Glomerular visceral epithelial cell (primary cell): ENCODE measurements at regions not wholly inside any gene's neighbourhood (a gene's known extent, or its start where the extent isn't known, plus 50 kb on each side); places are given as distances from the start of the nearest gene placed in this dataset.
A peak's percentile ranks its signal among the peaks of the same experiment; 100 is the strongest.
"Not testable (repeated sequence)": the region's sequence is repeated elsewhere in the genome, so short reads cannot be mapped to it uniquely, and the experiment has no call there.

Experiments
- DNase-seq: peaks from one replicate; pipeline ENCODE4 v3.0.0-alpha.2; 2016; ENCODE audit errors: extremely low spot score

DNA sequence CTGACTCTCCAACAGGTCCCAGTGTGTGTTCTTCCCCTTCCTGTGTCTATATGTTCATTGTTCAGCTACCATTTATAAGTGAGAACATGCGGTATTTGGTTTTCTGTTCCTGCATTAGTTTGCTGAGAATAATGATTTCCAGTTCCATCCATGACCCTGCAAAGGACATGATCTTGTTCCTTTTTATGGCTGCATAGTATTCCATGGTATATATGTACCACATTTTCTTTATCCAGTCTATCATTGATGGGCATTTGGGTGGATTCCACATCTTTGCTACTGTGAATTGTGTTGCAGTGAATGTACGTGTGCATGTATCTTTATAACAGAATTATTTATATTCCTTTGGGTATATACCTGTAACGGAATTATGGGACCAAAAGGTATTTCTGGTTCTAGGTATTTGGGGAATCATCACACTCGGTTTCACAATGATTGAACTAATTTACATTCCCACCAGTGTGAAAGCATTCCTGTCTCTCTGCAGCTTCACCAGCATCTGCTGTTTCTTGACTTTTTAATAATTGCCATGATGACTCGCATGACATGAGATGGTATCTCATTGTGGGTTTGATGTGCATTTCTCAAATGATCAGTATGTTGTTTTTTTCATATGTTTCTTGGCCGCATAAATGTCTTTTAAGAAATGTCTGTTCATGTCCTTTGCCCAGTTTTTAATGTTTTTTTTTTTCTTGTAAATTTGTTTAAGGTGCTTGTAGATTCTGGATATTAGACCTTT, 60.2 kb downstream of the LSMEM1 start:
- DNase-seq = peak; percentile 47

DNA sequence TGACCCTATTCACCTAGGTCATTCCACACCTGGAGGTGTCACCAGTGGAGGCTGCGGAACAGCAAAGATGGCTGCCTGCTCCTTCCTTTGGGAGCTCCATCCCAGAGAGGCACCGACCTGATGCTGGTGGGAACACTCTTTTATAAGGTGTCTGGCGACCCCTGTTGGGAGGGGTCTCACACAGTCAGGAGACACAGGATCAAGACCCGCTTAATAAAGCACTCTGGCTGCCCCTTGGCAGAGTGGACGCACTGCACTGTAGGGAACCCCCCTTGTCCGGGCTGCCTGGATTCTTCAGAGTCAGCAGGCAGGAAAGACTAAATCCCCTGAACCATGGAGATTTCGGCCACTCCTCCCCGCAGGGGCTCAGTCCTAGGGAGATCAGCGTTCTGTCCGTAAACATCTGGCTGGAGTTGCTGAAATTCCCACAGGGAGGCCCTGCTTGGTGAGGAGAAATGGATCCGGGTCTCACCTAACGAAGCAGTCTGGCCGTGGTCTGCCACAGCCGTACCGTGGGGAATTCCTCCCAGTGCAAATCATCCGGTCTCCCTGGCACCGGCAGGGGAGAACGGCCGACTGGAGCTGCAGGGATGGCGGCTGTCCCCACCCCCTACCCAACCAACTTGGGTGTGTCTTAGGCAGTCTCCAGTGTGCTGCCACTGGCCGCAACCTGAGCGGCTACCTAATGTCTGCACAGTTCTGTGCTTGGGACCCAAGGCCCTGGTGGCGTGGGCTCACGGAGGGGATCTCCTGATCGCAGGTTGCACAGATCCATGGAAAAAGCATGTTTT, 66.1 kb downstream of the LSMEM1 start:
- DNase-seq = no peak

DNA sequence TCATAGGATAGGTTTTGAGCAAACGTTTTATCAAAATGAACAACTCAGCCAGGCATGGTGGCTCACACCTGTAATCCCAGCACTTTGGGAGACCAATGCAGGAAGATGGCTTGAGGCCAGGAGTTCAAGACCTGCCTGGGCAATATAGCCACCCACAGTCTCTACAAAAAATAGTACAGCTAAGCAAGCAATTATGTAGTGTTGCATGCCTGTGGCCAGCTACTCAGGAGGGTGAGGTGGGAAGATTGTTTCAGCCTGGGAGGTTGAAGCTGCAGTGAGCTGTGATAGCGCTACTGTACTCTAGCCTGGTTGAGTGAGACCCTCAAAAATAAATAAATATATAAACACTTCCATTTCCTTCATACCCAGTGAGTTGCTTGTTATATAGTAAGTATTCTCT, 67.1 kb downstream of the LSMEM1 start:
- DNase-seq = peak; percentile 27

GRCh38 chr7:112550468-112551060, 69.8 kb downstream of the LSMEM1 start:
- DNase-seq = peak; percentile 56

DNA sequence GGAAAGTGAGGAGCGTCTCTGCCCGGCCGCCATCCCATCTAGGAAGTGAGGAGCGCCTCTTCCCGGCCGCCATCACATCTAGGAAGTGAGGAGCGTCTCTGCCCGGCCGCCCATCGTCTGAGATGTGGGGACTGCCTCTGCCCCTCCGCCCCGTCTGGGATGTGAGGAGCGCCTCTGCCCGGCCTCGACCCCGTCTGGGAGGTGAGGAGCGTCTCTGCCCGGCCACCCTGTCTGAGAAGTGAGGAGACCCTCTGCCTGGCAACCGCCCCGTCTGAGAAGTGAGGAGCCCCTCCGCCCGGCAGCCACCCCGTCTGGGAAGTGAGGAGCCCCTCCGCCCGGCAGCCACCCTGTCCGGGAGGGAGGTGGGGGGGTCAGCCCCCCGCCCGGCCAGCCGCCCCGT, 70.7 kb downstream of the LSMEM1 start:
- DNase-seq = not testable (repeated sequence)

DNA sequence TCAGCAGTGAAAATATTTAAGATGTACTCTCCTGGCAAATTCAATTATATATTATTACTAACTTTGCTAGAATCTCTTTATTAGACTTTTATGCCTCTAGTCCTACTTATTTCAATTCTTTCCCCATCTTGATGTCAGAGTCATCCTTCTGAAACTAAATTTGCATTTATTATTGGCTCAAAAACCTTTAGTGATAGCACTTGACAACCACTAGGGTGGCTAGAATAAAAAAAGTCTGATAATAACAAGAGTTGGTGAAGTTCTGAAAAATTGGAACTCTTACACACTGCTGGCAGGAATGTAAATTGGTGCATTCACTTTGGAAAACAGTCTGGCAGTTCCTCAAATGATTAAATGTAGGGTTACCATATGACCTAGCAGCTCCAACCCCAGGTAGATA, 73.8 kb downstream of the LSMEM1 start:
- DNase-seq = no peak

GRCh38 chr7:112556633-112557032, 75.8 kb downstream of the LSMEM1 start:
- DNase-seq = peak; percentile 13

DNA sequence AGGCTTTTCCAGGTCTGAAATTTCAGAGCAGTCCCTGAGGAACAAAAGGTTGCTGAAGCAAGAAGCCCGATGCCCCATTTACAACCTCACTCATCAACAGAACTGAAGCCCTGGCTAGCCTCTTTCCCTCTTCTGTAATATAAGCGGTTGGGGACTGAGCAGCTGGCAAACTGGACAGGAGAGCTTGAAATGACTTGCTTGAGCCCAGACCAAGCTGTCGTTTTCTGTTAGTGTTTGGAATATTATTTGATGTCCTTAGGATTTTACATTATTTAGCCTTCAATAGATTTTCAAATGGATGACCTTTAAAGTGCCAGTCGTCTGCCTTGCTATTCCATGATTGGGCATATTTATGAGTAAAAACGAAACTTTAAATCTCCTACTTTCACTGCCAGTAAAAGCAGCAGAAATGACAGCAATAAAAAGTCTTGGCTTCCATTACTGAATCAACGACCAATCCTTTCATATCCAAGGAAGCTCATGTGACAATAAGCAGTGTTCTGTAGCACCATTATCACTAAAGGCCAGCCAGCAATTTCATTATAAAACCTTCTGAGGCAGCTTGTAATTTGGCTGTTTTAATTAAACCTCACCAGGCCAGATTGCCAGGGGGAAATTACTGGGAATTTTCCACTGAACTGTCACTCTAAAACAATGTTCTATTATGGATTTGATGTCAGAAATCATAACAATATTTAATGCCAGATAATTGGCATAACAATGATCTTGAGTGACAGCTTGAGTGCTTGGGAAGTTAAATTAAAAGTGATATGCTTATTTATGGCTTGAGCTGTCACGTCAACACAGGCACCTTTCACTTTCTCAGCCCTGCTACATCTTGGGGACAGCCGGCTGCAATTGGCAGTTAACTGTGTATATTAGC, 85.9 kb downstream of the LSMEM1 start:
- DNase-seq = no peak

GRCh38 chr7:112567388-112567787, 86.6 kb downstream of the LSMEM1 start:
- no peak for DNase-seq

DNA sequence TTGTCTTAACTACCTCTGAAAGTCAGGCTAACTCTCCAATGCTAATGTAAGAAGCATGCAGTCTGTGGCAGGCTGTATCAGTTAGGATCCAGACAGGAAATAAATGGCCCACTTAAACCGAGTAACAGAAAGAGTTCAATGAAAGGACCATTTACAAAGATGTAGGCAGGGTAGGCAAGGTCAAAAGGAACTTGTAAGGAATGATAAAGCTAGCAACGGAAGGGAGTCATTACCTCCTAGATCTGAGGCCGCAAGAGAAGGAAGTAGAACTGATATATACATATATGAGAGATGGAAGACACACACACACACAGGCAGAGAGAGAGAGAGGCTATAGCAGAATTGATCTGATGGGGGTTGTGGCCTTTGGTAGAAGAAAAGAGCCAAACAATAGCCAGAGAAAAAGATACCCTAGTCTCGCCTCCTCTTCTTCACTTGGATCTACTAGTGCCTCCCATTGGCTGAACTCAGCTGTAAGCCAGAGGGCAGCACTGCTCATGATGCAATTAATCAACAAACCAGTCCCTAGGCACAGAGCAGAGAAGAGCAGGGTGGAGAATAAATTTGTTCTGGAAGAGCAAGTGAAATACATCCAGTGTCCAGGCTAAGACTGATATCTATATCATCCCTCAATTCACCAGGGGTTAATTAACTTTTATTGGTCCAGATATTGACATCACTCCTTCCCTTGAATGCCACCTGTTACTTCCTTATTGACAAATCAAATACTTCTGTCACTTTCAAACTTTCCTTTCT, 91.2 kb downstream of the LSMEM1 start:
- no peak for DNase-seq

DNA sequence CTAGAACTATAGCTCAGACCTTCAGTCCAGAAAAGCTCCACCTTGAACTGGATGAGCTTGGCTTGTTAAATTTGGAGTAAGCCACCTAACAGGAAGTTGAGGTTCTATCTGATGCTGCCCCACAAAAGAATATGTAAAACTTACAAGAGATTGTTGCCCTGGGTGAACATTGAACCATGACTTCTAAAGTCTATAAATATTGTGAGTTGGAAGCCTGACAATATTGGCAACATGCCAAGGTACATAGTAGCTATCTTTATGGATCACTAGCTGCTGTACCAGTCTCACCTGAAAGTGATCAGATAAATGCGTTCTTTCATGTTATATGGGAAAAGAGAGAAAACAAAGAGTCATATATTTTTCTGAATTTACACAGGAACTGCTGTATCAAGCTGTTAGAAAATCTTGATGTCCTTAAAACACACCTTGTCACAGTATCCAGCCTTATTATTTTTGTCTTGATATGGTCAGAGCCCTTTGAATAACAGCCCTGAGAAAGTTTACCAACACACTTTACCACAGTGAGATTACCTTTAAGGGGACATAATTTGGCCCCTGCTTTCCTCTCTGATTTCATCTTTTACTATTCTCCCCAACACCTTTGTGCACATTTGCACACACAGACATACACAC, 92.0 kb downstream of the LSMEM1 start:
- peak; percentile 8 for DNase-seq

DNA sequence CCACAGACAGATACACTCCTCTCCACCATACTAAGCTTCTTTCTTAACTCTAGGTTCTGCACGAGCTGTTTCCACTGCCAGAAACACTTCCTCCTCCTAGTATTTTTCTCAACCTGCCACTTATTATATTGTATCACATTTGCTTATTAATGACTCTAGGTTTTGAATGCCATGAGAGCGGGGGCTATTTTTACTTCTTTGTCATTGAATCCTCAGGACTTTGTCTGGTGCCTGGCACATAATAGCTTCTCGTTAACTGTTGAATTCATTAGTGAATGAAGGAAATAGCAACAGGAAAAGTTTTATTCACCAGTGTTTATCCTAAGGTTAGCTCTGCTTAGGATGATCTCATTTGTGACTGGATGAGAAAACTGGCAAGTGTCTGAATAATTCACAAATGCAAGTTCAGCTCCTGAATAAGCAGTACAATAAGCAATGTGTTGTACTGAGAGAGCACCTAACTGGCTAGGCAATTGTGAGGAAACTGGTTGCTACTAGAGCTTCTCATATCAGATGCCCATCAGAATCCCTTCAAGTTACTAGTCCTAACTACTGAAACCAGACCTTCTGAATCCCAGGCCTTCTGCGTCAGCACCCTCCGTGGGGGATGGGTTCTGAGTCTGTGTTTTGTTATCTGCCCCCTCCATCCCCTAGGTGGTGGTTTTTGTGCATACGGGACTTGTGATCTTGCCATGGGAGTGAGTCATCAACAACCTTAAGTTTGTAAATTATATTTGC, 92.7 kb downstream of the LSMEM1 start:
- DNase-seq = no peak

- no peak for DNase-seq
These were observed 95.1 kb downstream of the LSMEM1 start for GRCh38 chr7:112575864-112576263.

- no peak for DNase-seq
These were observed 98.6 kb downstream of the LSMEM1 start for GRCh38 chr7:112579388-112579787.

DNA sequence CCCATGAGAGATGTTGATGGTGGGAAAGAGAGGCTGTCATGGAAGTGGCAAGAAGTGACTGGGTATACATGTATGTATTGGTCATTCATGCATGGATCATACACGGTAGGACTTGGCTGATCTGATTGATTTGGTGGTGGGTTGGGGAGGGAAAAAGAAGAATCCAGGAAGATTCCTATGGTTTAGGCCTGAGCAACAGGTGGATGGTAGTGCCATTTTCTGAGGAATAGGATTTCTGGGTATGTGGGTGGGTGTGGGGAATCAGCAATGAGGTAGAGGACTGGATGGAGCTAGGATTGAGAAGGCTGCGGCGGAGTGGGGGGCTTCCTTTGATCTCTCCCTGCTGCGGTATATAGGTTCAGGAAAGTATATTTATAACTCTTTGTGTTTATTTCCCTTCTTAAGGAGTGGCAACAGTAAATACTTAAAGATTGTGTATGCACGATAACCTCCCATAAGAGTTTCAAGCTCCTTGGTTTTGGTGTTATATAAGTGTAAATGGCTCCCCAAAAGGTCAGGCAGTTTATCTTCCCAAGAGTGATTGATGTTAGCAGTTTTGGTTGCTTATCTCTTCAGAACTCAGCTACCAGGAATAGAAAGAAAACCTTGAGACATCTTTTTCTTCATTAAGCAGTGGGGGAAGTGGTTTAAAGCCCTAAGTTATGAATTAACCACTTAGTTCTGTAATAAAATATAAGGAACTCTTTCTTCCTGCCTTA, 100.1 kb downstream of the LSMEM1 start:
- DNase-seq = no peak

DNA sequence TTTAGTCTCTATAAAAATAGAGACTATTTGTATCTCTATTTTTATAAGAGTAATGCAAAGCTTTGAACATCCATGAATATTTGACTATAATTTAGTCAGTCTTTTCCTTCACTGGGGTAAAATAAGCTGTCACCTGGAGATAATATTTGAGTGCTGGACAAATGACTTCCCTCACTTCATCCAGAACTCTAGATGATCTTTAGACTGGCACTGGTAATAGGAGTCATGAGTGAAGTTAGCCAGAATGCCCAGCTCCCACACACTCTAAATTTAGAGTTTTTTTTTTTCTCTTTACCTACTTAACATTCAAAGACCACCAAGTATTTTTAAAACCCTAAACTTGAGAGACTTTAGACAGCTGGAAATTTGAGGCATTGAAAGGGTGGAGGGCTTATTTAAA, 100.7 kb downstream of the LSMEM1 start:
- no peak for DNase-seq

DNA sequence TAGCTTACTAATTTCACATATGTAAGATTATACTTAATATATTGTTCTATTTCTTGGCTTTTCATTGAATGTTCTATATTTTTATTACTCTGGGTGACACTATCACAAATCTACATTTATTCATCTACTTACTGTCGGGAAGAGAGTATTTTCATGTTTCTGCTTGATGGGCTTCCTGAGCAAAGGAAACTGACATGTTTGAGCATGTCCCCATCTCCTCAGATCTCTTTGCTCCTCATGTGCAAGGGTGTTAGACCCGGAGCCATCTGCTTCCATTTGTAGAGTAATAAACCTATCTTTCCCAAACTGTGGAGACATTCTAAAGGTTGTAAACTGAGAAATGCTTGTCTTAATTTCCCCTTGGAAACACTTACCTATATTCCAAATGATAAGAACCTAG, 103.5 kb downstream of the LSMEM1 start:
- no peak for DNase-seq

DNA sequence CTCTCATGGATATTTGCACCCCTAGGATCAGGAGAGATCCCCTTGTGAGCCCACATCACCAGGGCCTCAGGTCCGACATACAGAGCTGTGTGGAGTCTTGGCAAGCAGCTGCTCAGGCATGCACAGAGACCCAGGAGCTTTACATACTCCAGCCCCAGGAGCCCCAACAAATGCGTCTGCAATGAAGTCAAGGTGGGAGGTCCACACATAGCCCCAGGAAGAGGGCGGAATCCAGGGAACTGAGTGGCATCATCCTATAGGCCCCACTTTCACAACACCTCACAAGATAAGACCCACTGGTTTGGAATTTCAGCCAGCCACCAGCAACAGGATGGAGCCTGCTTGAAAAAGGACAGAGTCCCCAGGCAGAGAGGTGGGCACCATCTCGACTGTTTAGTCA, 106.7 kb downstream of the LSMEM1 start:
- DNase-seq = no peak

- not testable (repeated sequence) for DNase-seq
These were observed 111.9 kb downstream of the LSMEM1 start for GRCh38 chr7:112592565-112593263.
